GM04504 (cell line): ENCODE measurements at regions not wholly inside any gene's neighbourhood (a gene's known extent, or its start where the extent isn't known, plus 50 kb on each side); places are given as distances from the start of the nearest gene placed in this dataset.
A peak's percentile ranks its signal among the peaks of the same experiment; 100 is the strongest.

Experiments
- DNase-seq: peaks from one replicate; pipeline ENCODE4 v3.0.0-alpha.2; 2012; ENCODE audit warnings: low read depth

DNA sequence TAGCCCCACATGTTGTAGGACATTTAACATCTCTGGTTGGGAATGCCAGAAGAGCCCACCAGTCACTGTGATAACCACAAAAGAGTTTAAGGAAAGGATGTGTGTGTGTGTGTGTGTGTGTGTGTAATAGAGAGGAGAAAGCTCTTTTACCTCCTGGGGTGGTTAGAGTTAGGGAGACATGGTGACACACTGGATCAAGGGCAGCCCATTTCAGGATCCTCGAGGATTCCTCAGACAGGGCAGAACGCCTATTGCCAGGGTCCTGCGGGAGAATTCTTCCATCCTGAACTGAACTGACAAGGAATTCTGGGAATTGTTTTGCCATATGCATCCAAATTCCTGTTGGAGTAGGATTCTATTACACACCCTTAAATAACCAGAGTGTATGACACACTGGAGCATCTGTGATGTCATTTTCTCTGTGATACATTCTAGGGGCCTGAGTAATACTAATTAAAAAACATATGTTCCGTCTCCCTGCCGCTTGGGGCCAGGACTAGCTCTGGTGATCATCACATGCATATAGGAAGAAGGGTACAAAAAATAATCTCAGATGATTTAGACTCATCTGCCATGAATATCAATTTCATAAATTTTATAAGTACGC lies 156.4 kb upstream of the MMADHC start:
- peak; percentile 84 for DNase-seq

DNA sequence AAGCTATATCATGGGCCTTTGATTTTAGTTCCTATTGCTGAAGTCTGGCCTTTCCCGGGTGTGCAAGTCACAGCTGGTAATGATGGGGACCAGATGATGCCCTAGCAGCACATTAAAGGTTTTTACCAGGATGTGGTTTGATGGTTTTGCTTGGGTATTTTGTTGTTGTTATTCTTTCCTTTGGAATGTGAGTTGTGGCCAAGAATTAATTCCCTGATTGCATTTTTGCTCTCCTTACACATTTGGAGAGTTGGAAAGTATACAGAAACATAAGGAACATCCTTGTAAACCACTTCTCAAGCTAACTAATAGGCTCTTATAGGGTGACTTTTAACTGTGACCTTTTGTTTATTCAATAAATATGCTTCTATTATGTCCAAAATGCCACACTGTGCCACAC lies 154.1 kb upstream of the MMADHC start:
- DNase-seq = peak; percentile 91

DNA sequence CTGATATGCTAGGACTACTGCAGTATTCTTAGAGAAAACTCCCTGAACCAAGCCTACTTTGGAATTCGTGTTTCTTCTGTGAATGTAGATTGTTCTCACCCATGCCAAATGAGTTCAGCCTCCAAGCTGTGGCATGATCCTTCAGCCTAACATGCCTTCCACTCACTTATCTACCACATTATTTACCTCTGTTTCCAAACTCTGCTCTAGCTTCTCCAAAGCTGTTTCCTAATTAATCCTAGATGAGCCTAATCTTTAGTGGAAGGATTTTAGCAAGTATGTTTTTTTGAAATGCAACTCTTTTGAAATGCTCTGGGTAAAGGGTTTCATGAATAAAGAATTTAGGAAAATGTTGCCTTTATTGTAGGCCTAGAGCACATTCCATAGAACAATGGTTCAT lies 152.9 kb upstream of the MMADHC start:
- no peak for DNase-seq

DNA sequence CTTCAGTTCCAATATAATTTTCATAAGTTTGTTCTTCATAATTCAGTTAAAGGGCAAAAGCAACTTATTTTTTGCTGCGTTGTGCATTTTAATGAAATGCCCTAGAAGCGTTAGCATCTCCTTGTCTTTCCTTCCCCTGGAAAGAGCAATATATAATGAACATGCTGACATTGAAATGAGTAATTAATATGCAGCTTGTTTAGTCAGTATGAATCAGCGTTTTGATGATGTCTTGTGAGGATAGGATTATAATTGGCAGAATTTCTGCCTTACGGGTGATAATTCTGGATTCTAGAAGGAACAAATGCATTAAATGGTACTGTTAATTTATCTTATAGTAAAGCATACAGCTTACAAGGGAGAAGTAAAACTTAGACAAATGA lies 152.3 kb upstream of the MMADHC start:
- no peak for DNase-seq

DNA sequence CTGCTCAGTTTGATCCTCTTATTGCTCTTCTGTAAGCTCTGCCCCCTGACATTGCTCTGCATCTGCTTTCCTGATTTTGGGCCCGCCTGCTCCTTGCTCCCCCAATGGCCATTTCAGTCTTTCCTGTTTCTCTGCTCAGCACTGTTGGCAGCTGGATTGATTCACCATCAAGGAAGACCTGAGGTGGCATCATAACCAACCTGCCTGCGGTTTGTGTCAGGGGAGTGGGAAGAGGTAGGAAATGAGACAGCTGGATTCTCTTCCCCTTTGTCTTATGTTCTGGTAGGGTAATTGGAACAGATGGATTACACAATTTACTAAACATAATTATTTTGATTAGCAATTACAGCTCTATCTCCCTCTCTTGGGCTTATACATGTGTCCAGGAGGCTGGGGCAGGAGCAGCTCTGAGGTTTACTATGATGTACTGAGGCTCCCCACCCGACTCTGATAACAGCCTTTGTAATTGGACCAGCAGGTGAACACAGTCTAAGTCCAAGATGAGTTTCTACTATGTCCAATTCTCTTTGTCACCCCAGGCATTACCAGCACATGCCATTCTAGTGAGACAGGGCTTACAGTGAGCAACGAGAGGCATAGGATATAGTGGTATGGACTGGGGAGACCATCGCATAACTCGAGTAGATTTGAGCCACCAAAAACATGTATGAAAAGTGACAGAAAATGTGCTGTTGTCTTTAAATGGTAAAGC lies 151.8 kb upstream of the MMADHC start:
- no peak for DNase-seq

DNA sequence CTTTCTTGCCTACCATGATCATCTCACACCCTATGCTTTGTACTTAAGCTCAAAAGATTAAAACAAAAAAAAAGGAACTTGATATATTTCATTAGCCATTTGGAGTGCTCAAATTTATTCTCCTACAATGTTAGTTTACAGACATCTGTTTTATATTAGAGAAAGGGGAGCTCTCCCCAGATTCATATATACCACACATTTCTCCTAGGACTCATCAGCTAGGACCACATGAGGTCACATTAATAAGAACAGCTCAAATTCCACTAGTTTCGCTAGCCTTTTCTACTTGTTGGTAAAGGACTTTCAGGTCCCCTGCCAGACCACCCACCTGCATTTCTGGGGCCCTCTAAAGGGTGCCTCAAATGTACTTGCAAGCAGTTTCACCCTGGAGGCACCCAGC lies 151.2 kb upstream of the MMADHC start:
- no peak for DNase-seq

DNA sequence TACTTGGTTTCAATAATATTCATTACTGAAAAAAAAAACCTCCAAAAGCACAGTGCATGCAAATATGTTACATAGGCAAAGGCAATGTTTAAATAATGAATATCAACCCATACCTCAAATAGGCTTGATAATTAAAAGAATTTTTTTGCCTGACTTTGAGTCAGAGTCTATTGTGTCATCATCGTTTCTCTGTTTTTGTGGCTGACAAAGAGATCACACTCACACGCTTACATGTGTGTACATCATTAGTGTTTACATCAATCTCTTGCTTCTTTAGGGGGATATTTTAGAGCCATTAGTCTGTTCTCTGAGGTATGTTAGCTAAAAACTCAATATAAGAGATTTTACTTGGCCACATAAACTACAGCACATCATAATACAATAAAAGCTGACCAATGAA lies 150.3 kb upstream of the MMADHC start:
- no peak for DNase-seq

DNA sequence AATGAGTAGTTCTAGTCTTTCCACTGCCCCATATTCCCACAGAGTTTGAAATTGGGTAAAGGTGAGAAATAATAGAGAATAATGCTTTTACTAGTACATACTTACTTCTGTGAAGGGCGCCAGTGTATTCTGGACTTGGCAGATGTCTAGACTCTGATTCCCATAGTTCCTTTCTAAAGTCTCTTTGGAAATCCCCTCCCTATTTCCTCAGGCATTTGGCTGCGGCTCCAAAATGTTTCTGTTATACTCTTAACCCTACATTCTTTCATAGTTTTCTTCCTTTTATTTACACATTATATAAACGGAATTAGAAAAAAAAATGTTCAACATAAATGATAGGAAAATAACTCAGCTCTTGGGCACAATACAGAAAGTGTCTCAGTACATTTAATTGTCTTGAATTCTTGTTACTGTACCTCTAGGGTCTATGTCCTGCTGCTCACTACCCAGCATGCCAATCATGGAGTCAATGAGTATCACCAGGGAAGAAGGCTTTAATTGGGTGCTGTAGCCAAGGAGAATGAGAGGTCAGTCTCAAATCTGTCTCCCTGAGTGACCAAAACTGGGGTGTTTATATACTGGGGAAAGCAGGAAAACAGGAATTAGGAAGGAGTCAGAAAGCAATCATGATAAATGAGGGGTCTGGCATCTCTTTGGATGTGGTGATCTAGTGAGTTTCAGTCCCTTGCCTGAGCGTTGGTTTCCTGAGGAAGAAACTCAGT lies 147.8 kb upstream of the MMADHC start:
- DNase-seq = no peak

DNA sequence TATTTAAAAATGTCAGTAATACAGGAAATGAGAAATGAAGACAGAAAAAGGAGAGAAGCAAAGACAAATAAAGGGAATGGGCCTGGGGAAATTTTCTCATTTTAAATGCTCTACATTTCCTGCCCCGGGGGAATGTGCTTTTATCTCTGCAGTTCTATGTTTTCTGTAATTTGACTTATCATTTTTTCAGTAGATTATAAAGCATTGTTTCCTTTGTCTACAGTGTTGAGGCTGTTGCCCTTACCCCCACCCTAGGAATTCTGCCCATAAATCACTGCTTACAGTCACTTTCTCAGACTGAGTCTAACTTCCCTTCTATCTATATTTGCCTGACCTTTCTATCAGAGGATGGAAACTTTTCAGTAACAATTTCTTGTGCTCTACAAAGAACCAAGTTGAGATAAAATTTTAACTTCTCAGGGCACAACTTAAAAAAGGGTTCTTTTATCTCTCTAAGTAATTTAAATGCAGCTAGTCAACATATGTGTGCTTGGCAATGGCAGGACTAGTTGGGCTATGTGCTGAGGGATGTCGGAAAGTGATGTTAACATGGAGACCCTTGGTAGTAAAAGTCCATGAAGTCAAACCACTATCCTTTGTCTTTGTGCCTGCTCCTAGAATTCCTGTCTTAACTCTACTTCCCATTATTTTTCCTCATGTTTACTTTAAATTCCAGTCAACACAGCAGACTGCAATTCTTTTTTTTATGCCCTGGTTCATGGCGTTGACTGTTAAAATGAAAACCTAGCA lies 146.5 kb upstream of the MMADHC start:
- no peak for DNase-seq

DNA sequence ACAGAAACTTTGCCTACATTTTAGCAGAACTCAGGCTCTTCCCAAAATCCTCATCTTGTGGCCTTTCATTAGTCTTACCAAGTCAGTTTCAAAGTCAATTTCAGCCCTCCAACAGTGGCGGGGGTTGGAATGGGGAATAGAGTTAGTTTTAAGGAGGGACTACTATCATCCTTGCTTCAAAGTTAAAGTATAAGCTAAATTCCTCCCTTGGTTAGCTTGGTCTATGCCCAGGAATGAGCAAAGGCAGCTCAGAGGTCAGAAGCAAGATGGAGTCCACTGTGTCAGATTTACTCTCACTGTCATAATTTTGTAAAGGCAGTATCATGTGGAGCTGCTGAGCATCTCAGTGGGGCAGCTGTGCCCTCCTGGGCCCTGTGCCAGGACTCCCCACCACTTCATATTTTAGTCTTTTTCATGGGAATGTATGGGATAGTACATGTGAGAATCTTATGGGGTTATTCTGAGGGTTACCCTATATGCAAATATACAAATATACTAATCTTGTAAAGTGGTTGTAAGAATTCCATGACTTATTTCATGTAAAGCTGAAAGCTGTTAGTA lies 145.2 kb upstream of the MMADHC start:
- no peak for DNase-seq

DNA sequence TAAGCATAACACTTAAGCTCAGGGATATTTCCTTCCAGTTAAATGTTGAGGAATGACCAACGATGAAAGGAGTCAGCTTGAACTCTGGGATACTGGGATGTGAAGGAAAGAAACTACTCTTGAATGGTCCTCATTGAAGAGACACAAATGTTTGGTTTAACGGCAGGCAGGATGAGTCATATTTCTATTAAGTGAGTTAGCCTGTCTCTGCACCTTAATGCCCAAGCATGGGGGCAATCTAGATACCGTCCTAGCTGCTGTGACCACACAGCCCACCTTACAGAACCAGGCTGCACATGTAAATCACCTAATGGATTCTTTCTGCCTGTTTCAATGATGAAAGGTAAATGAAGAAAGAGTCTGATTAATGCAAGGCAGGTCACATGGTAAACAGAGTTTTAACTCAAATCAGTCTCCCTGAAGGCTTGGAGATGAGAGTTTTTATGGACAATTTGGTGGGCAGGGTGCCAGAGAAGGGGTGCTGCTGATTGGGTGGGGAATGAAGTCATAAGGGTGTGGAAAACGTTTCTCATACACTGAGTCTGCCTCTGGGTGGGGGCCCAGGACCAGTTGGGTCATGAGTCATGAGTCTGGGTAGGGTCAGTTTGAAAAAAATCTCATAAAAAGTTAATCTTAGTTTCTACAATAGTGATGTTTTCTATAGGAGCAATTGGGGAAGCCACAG lies 144.6 kb upstream of the MMADHC start:
- peak; percentile 76 for DNase-seq

DNA sequence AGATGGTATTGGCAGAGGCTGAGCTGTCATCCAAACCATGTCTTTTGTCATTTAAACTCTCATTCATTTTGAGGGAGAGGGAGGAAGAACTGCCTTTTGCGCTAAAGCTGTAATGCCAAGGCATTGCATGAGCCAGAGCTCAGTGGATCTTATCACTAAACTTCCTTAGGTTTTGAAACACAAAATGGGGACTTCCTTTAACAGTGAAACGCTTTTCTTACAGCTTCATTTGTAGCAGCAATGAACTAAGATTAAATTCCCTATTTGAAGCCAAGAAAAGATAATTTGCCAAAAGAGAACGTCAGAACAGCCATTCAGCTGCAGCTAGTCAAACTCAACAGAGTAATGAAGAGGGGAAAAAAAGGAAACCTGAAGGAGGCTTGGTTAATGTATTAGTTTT lies 143.5 kb upstream of the MMADHC start:
- DNase-seq = no peak

DNA sequence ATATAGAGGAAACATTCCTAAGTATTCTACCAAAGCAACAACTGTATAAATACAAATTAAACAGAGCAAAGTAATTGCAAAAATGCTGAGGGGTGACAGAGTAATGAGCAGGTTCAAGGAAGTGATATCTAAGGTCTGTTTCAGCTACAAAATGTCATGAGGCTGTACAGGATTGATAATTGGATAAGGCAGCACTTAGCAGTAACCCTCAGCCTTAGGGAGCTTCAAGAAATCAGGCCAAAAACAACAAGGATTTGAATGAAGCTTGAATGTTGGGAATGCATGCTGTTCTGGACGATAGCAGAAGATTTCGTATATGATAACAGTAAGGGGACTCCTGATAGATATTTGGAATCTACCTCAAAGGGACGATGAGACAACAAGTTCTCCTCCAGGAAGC lies 142.0 kb upstream of the MMADHC start:
- no peak for DNase-seq

DNA sequence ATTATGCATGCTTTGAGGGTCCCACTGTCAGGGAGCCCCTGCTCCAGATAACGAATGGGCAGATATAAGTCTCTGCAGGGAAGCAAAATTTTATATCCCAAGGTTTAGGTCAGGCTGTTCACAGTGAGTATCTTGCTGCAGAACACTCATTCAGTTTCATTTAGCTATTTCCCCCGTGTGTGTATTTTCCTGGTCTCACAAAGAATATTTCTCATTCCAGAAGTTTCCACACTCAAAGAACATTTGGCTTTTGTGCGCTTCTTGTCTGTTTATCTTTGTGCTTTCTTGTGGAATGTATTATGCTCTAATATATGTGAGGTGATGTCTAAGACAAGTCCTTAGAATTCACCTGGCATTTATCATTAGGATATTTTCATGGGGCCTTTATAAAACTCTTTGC lies 140.4 kb upstream of the MMADHC start:
- no peak for DNase-seq

DNA sequence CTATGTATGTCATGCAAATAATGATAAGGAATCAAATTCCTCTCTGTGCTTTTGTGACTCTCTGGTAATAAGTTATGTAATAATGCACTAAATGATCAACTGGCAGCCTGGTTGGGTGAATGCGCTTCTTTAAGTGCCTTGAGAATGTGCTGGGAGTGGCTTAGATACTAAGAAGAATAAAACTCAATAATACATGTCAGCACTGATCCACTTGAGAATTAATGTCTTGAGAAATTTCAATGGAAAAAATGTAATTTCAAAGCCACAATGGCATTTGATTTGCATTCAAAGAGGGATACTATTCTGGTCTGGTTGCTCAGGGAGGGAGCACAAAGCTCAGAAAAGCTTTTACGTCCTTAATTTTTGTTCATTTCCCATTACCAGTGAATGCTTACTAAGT lies 137.7 kb upstream of the MMADHC start:
- no peak for DNase-seq

DNA sequence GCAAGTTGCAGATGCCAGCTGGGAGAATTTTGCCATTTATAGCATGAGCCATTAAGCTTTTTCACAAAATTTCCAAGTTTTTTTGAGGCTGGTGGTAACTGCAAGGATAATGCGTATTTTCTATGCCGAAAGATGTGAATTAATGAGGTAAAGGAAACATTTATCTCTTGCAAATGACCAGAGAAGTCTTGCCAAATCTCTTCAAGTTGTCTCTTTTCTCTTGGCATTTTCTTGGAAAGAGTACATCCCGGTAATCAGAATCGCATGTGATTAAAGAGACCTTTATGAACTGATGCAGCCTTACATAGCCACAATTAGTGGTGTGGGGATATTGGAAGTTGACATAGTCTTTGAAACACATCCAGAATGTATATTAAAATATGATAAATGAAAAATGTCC lies 136.5 kb upstream of the MMADHC start:
- DNase-seq = no peak

DNA sequence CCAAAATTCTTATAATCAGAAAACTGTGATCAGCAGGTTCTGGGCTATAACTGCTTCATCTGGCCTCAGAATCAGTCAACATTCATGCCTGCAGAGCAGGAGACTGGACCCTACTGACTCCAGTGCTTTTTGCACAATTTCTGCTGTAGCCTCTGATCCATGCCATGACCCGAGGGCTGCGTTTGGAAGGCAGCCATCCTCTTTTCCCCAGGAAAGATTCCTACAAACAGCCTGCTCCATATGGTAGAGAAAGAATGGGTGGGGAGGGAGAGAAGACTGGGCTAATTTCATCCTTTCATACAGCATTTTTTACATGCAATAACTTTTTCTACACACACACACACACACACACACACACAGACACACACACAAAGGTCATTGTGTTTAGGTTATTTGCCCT lies 133.0 kb upstream of the MMADHC start:
- DNase-seq = no peak

DNA sequence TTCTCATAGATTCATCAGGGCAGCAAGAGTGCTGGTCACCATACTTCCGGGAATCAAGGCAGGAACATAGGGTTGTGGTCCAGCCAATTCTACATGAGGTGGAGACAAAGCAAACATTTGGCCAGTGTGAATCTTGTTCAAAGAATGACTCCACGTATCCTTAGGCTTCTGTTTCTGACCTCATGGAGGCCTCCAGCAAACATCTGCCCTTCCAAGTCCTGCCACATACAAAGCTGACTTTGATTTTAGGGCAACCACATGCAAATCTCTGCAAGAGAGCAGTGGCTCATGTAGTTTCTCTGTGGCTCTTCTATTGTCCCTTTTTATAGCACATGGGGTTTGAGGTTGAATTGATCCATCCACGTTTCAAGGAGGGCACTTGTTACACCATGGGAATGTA lies 132.1 kb upstream of the MMADHC start:
- DNase-seq = no peak

DNA sequence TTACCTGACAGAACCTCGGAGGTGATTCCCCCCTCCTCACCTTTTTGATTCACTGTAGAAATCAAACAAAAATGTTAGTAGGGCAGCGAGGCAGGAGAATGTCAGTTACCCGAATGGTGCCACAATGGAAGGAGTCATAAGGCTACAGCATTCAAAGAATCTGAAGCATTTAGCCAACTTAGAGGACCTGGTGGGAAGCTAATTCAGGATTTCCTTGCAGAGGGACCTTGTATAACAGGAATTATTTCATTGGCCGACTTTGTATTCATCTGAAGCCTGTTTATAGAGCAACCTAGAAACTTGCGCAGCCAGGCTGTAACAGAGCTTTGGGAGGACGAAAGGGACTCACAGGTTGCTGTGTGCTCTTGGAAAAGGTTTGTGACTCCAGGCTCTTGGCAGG lies 129.1 kb upstream of the MMADHC start:
- no peak for DNase-seq

DNA sequence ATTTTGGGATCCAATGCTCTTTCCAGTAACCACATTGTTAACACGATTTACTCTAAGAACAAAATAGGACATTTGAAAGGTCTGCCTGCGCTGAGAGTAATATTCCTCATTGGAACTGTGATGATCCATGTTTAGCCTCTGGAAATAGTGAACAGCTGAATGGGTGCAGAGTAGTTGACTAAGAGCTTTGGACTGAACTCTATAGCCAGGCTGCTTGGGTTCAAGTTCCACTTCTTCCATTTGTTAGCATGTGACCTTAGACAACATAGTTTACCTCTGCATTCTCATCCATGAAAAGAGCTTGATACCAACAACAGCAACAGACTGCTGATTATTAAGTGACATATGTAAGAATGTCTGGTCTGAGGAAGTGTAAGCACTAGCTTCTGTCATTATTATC lies 128.3 kb upstream of the MMADHC start:
- DNase-seq = no peak

DNA sequence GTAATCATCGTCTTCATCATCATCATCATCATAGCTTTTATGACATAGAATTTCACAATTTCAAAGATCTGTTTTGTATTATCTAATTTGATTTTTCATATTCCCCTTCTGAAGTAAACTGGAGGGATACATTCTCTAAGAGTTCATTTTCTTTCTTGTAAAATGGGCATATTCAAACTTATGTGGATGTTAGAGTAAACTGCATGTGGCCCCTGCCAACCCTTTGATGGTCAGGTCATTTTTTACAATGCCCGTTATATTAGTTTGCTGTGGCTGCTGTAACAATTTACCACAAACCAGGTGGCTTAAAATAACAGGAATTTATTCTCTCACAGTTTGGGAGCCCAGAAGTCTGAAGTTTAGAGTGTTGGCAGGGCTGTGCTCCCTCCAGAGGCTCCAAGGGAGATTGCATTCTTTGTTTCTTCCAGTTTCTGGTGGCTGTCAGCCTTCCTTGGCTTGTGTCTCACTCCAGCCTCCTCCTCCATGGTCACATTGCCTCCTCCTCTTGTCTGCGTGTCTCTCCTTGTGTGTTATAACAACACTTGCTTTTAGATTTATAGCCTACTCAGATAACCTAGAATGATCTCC lies 127.5 kb upstream of the MMADHC start:
- DNase-seq = no peak
